Activated naive CD8-positive, alpha-beta T cell treated with anti-CD3 and anti-CD28 coated beads, Interleukin-2, amount 10 ng/mL, durations not matched to agents 7 days and 5 days (primary cell): ENCODE measurements at regions not wholly inside any gene's neighbourhood (a gene's known extent, or its start where the extent isn't known, plus 50 kb on each side); places are given as distances from the start of the nearest gene placed in this dataset.
"Not testable (repeated sequence)": the region's sequence is repeated elsewhere in the genome, so short reads cannot be mapped to it uniquely, and the experiment has no call there.

Experiments
- ATAC-seq: fragments of 150-1000 bp; cut with Tn5 transposase; one replicate; pipeline ENCODE4 v1.10.0; 2021; ENCODE audit warnings: low read depth, moderate library complexity
- POLR2A ChIA-PET: fragments of 350-600 bp; sonication (Branson Sonifier 250); formaldehyde crosslinking; loops from one replicate; lab custom pipeline; 2021; ENCODE audit warnings: antibody characterized with exemption; lab: Charles Lee
- DNase-seq: peaks from one replicate; pipeline ENCODE4 v3.0.0; 2021
- H3K27ac Mint-ChIP-seq: one replicate; pipeline ENCODE4 v1.8.0; 2022; ENCODE audit warnings: mild to moderate bottlenecking, mixed read lengths
- H3K27me3 Mint-ChIP-seq: one replicate; pipeline ENCODE4 v1.8.0; 2022; ENCODE audit warnings: mild to moderate bottlenecking, moderate library complexity, mixed read lengths
- H3K36me3 Mint-ChIP-seq: one replicate; pipeline ENCODE4 v1.8.0; 2021; ENCODE audit warnings: mild to moderate bottlenecking, mixed read lengths
- H3K4me1 Mint-ChIP-seq: one replicate; pipeline ENCODE4 v1.8.0; 2021; ENCODE audit warnings: mixed read lengths
- H3K4me3 Mint-ChIP-seq: one replicate; pipeline ENCODE4 v1.8.0; 2022; ENCODE audit warnings: mild to moderate bottlenecking, moderate library complexity, mixed read lengths
- H3K9me3 Mint-ChIP-seq: one replicate; pipeline ENCODE4 v1.8.0; 2021; ENCODE audit warnings: mixed read lengths

GRCh38 chr18:34506198-34506597 lies 203.9 kb upstream of the DTNA start:
- Mint-ChIP-seq H3K4me1 (no peaks in the 10 kb centered on the region), H3K9me3 (peaks cover 2% of the 10 kb centered on the region), H3K4me3 (no peak overlapping the region), H3K36me3 (no peaks in the 10 kb centered on the region), H3K27ac (no peak overlapping the region), H3K27me3 (no peaks in the 10 kb centered on the region)
- DNase-seq (no peak), ATAC-seq (no peak)
- POLR2A ChIA-PET, result no interaction called here

- Mint-ChIP-seq H3K4me3 (no peak overlapping the region), H3K27ac (no peak overlapping the region), H3K27me3 (no peaks in the 10 kb centered on the region), H3K4me1 (no peaks in the 10 kb centered on the region), H3K9me3 (no peaks in the 10 kb centered on the region), H3K36me3 (no peaks in the 10 kb centered on the region)
- no peak for ATAC-seq
- POLR2A ChIA-PET, result no interaction called here
- no peak for DNase-seq
Measured at GRCh38 chr18:34509163-34509562, 200.9 kb upstream of the DTNA start.

GRCh38 chr18:34509879-34510586 lies 200.1 kb upstream of the DTNA start:
- POLR2A ChIA-PET, result no interaction called here
- no peaks in the 10 kb centered on the region for H3K4me1 Mint-ChIP-seq
- no peaks in the 10 kb centered on the region for H3K36me3 Mint-ChIP-seq
- no peak overlapping the region for H3K27ac Mint-ChIP-seq
- no peak for DNase-seq
- H3K27me3 Mint-ChIP-seq, result no peaks in the 10 kb centered on the region
- ATAC-seq, result no peak
- no peak overlapping the region for H3K4me3 Mint-ChIP-seq
- no peaks in the 10 kb centered on the region for H3K9me3 Mint-ChIP-seq

- POLR2A ChIA-PET, result no interaction called here
- Mint-ChIP-seq H3K27ac (no peak overlapping the region), H3K36me3 (no peaks in the 10 kb centered on the region), H3K9me3 (peaks cover 3% of the 10 kb centered on the region), H3K4me1 (no peaks in the 10 kb centered on the region), H3K4me3 (no peak overlapping the region), H3K27me3 (no peaks in the 10 kb centered on the region)
- no peak for DNase-seq
- no peak for ATAC-seq
Measured at GRCh38 chr18:34510926-34511325, 199.2 kb upstream of the DTNA start.

- H3K4me3 Mint-ChIP-seq, result no peak overlapping the region
Measured at GRCh38 chr18:34511435-34511834, 198.7 kb upstream of the DTNA start.

GRCh38 chr18:34511879-34512278 lies 198.2 kb upstream of the DTNA start:
- POLR2A ChIA-PET, result no interaction called here
- Mint-ChIP-seq H3K27me3 (no peaks in the 10 kb centered on the region), H3K4me1 (no peaks in the 10 kb centered on the region), H3K36me3 (no peaks in the 10 kb centered on the region), H3K9me3 (peaks cover 8% of the 10 kb centered on the region), H3K27ac (no peak overlapping the region), H3K4me3 (no peak overlapping the region)
- ATAC-seq (no peak), DNase-seq (no peak)

More at GRCh38 chr18:34511435-34511834, 198.7 kb upstream of the DTNA start:
- POLR2A ChIA-PET, result no interaction called here
- Mint-ChIP-seq H3K9me3 (peaks cover 6% of the 10 kb centered on the region), H3K4me1 (no peaks in the 10 kb centered on the region), H3K27ac (no peak overlapping the region), H3K36me3 (no peaks in the 10 kb centered on the region), H3K27me3 (no peaks in the 10 kb centered on the region)
- no peak for DNase-seq
- ATAC-seq, result no peak

- DNase-seq, result no peak
- no peak overlapping the region for H3K4me3 Mint-ChIP-seq
- POLR2A ChIA-PET, result no interaction called here
- no peak overlapping the region for H3K27ac Mint-ChIP-seq
- H3K4me1 Mint-ChIP-seq, result no peaks in the 10 kb centered on the region
- H3K9me3 Mint-ChIP-seq, result peaks cover 8% of the 10 kb centered on the region
- ATAC-seq, result no peak
- H3K36me3 Mint-ChIP-seq, result no peaks in the 10 kb centered on the region
- H3K27me3 Mint-ChIP-seq, result no peaks in the 10 kb centered on the region
Measured at GRCh38 chr18:34514238-34514637, 195.9 kb upstream of the DTNA start.

- no peak overlapping the region for H3K27ac Mint-ChIP-seq
- no peaks in the 10 kb centered on the region for H3K27me3 Mint-ChIP-seq
- no peak for ATAC-seq
- H3K9me3 Mint-ChIP-seq, result peaks cover 8% of the 10 kb centered on the region
- H3K4me1 Mint-ChIP-seq, result no peaks in the 10 kb centered on the region
- no peaks in the 10 kb centered on the region for H3K36me3 Mint-ChIP-seq
- DNase-seq, result no peak
- H3K4me3 Mint-ChIP-seq, result no peak overlapping the region
- POLR2A ChIA-PET, result no interaction called here
Measured at GRCh38 chr18:34514957-34515356, 195.1 kb upstream of the DTNA start.

GRCh38 chr18:34516355-34516754 lies 193.7 kb upstream of the DTNA start:
- H3K36me3 Mint-ChIP-seq, DNase-seq, POLR2A ChIA-PET, H3K4me3 Mint-ChIP-seq, H3K27me3 Mint-ChIP-seq, H3K9me3 Mint-ChIP-seq, H3K27ac Mint-ChIP-seq, ATAC-seq, H3K4me1 Mint-ChIP-seq: not testable (repeated sequence)

- DNase-seq, ATAC-seq, H3K27me3 Mint-ChIP-seq, H3K4me1 Mint-ChIP-seq, H3K27ac Mint-ChIP-seq, H3K4me3 Mint-ChIP-seq, H3K36me3 Mint-ChIP-seq, H3K9me3 Mint-ChIP-seq, POLR2A ChIA-PET: not testable (repeated sequence)
Measured at GRCh38 chr18:34516996-34517395, 193.1 kb upstream of the DTNA start.

GRCh38 chr18:34521040-34521439 lies 189.1 kb upstream of the DTNA start:
- POLR2A ChIA-PET, result no interaction called here
- ATAC-seq (no peak), DNase-seq (no peak)
- Mint-ChIP-seq H3K4me3 (no peak overlapping the region), H3K4me1 (no peaks in the 10 kb centered on the region), H3K27ac (no peak overlapping the region), H3K36me3 (no peaks in the 10 kb centered on the region), H3K9me3 (peaks cover 4% of the 10 kb centered on the region), H3K27me3 (no peaks in the 10 kb centered on the region)

GRCh38 chr18:34522603-34523002 lies 187.5 kb upstream of the DTNA start:
- H3K9me3 Mint-ChIP-seq, result no peaks in the 10 kb centered on the region
- H3K4me1 Mint-ChIP-seq, result no peaks in the 10 kb centered on the region
- H3K36me3 Mint-ChIP-seq, result no peaks in the 10 kb centered on the region
- H3K27me3 Mint-ChIP-seq, result no peaks in the 10 kb centered on the region
- no peak overlapping the region for H3K27ac Mint-ChIP-seq
- DNase-seq (no peak), ATAC-seq (no peak)
- POLR2A ChIA-PET, result no interaction called here
- no peak overlapping the region for H3K4me3 Mint-ChIP-seq

GRCh38 chr18:34525244-34525643 lies 184.9 kb upstream of the DTNA start:
- no peak overlapping the region for H3K27ac Mint-ChIP-seq
- H3K9me3 Mint-ChIP-seq, result no peaks in the 10 kb centered on the region
- POLR2A ChIA-PET, result no interaction called here

GRCh38 chr18:34528177-34528576 lies 181.9 kb upstream of the DTNA start:
- H3K9me3 Mint-ChIP-seq, result no peaks in the 10 kb centered on the region
- no peak overlapping the region for H3K27ac Mint-ChIP-seq
- DNase-seq (no peak), ATAC-seq (no peak)
- no peak overlapping the region for H3K4me3 Mint-ChIP-seq
- H3K36me3 Mint-ChIP-seq, result no peaks in the 10 kb centered on the region
- H3K4me1 Mint-ChIP-seq, result no peaks in the 10 kb centered on the region
- POLR2A ChIA-PET, result no interaction called here
- H3K27me3 Mint-ChIP-seq, result no peaks in the 10 kb centered on the region

More at GRCh38 chr18:34525244-34525643, 184.9 kb upstream of the DTNA start:
- H3K36me3 Mint-ChIP-seq, result no peaks in the 10 kb centered on the region
- DNase-seq (no peak), ATAC-seq (no peak)
- no peak overlapping the region for H3K4me3 Mint-ChIP-seq
- H3K27me3 Mint-ChIP-seq, result no peaks in the 10 kb centered on the region
- no peaks in the 10 kb centered on the region for H3K4me1 Mint-ChIP-seq
